Stomach (tissue), 8 donors: ENCODE measurements at regions not wholly inside any gene's neighbourhood (a gene's known extent, or its start where the extent isn't known, plus 50 kb on each side); places are given as distances from the start of the nearest gene placed in this dataset.
"Not testable (repeated sequence)": the region's sequence is repeated elsewhere in the genome, so short reads cannot be mapped to it uniquely, and the experiment has no call there.

Source experiments
- DNase-seq, 2 donors: peaks; one replicate each; pipeline versions ENCODE4 v3.0.0 to v3.0.0-alpha.2; 2013 to 2019
- H3K27ac ChIP-seq, 5 donors: fragments of 200-600 bp in 4 of 5; sonication (generic) in 4 of 5; one replicate each; pipeline ENCODE4 v1.5.1; 2013 to 2019; ENCODE audit warnings: mild to moderate bottlenecking in 1 of 5, moderate library complexity in 1 of 5
- H3K27me3 ChIP-seq, 3 donors: fragments of 200-600 bp; sonication (generic); one replicate each; pipeline ENCODE4 v1.5.1; 2017 to 2019; ENCODE audit warnings: mixed run types in 1 of 3
- H3K36me3 ChIP-seq, 4 donors: fragments of 200-600 bp; sonication (generic); 1 replicate in 3 of 4; 2 replicates in 1 of 4; pipeline ENCODE4 v1.5.1; 2016 to 2019
- H3K4me1 ChIP-seq, 4 donors: fragments of 200-600 bp; sonication (generic); one replicate each; pipeline ENCODE4 v1.5.1; 2016 to 2019
- H3K4me3 ChIP-seq, 4 donors: fragments of 200-600 bp; sonication (generic) in 3 of 4; one replicate each; pipeline ENCODE4 v1.5.1; 2016 to 2019; ENCODE audit warnings: mild to moderate bottlenecking in 1 of 4
- H3K9me3 ChIP-seq, 4 donors: fragments of 200-600 bp; sonication (generic); one replicate each; pipeline ENCODE4 v1.5.1; 2016 to 2019
- CTCF ChIP-seq, 7 experiments: fragments of 450-650 bp in 4 of 7; fragments of 200-600 bp in 3 of 7; sonication (generic) in 3 of 7; IDR thresholded peaks; one replicate each; pipeline ENCODE4 v1.5.1; 2016 to 2019; ENCODE audit warnings: antibody characterized with exemption in 7 of 7, control low read depth in 2 of 7, mild to moderate bottlenecking in 1 of 7
- EP300 ChIP-seq: sonication (generic); formaldehyde crosslinking; IDR thresholded peaks from one replicate; pipeline ENCODE4 v1.6.1; 2017; ENCODE audit warnings: antibody characterized with exemption
- POLR2A ChIP-seq, 4 donors: fragments of 450-650 bp; IDR thresholded peaks; one replicate each; pipeline ENCODE4 v1.6.1; 2016; ENCODE audit warnings: antibody characterized with exemption in 4 of 4, control low read depth in 2 of 4, mild to moderate bottlenecking in 1 of 4, moderate library complexity in 1 of 4
- POLR2AphosphoS5 ChIP-seq, 3 donors: sonication (generic); formaldehyde crosslinking; IDR thresholded peaks; one replicate each; pipeline ENCODE4 v1.6.1; 2016; ENCODE audit warnings: antibody characterized with exemption in 3 of 3
- WGBS, 5 donors: extraction: QIAGEN DNeasy Blood & Tissue Kit in 3 of 5; methylation state at CpG; one replicate each; pipeline versions ENCODE4 v1.1.5 to v1.1.7; 2013 to 2018; 5-methylcytosine and 5-hydroxymethylcytosine counted together
- intact Hi-C: fragments of 100-400 bp; cut with DNase I; formaldehyde crosslinking; loops from one replicate; pipeline ENCODE4 v1.15.1; 2023; ENCODE audit warnings: low total_unique reads
- donor health status: healthy with polysubstance abuse.
- donor health status: Bipolar disorder and iron deficiency.
- donor health status: healthy.

DNA sequence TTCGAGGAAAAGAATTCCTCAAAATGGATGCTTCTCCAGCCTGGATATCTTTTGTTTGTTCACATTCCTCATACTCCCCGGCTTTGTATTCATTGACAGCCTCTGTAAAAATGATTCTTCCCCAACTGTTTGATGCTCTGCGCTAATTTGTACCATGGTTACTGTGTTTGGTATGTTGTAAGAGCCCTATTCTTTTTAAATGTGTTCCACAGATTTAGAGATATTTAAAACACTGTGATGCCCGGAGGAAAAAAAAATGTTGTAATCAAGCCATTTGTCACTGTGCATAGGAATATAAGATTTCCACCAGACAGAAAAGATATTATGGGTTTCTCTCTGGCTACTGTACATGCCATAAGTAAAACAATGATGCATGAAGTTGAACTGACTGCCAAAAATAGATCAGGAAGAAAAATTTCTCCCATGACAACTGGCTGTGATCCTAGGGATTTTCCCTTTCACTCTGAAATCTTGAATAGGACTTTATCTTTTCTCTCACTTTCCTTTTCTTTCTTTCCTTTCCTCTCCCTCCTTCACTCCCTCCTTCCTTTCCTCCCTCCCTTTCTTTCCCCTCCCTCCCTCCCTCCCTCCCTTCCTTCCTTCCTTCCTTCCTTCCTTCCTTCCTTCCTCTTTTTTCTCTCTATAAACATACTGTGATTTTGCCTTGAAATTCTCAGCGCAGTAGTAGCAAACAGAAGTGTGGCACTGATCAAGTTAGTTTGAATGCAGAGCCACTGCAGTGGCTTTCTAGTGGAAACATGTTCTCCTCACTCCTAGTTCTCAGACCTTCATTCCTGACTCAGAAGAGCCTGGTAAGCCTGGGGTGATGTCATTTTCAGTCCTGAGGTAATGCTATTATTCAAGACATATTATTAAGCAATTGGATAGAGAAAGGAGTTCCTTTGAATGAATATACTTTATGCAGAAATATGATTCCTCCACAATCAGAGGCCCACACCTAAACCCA, 254.9 kb upstream of the TBL1XR1 start:
- peaks cover 0 to 54% (median 18%) of the 10 kb centered on the region in 4 donors for H3K4me1 ChIP-seq
- intact Hi-C loops: no loop called here
- no peaks in the 10 kb centered on the region for H3K36me3 ChIP-seq
- TF ChIP-seq POLR2AphosphoS5 (IDR thresholded peaks at IDR 0.05) (peak in 1 of 3 donors; percentile 43), CTCF (IDR thresholded peaks at IDR 0.05) (no peak)
- DNase-seq: peak in 1 of 2 donors; percentile 67
- WGBS, 5 donors: 24 to 37% (median 34%) methylated on average over 5 of the region's 5 CpGs
- no peaks in the 10 kb centered on the region for H3K27me3 ChIP-seq
- peaks cover 0 to 1% (median under 1%) of the 10 kb centered on the region in 4 donors for H3K9me3 ChIP-seq
- H3K4me3 ChIP-seq: no peak overlapping the region
- peak overlapping the region in 4 of 5 donors; percentile 38 to 72 (median 65) for H3K27ac ChIP-seq

- intact Hi-C loops: no loop called here
- WGBS, 5 donors: 86 to 95% (median 92%) methylated on average over 6 of the region's 6 CpGs
- Histone ChIP-seq H3K27me3 (no peaks in the 10 kb centered on the region), H3K4me1 (peaks cover 0 to 50% (median 16%) of the 10 kb centered on the region in 4 donors), H3K27ac (peak overlapping the region in 4 of 5 donors; percentile 4 to 72 (median 65)), H3K36me3 (no peaks in the 10 kb centered on the region), H3K4me3 (no peak overlapping the region), H3K9me3 (peaks cover 0 to 9% (median 5%) of the 10 kb centered on the region in 4 donors)
- no peak for TF ChIP-seq EP300
- no peak for TF ChIP-seq CTCF (IDR thresholded peaks at IDR 0.05)
- no peak for TF ChIP-seq POLR2A (IDR thresholded peaks at IDR 0.05)
- TF ChIP-seq POLR2AphosphoS5 (IDR thresholded peaks at IDR 0.05): no peak
- no peak for DNase-seq
Measured at GRCh38 chr3:177452831-177453450, 255.7 kb upstream of the TBL1XR1 start.

DNA sequence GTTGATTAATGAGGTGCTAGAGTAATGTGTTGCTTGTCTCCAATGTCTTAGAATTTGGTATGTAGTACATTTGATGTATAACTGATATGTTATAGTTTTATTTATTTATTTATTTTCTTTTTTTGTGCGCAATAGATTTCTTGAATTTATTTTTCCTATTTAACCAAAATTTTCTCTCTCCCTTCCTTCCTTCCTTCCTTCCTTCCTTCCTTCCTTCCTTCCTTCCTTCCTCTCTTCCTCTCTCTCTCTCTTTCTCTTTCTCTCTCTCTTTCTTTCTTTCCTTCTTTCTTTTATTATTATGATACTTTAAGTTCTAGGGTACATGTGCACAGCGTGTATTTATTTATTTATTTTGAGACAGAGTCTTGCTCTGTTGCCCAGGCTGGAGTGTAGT, 256.2 kb upstream of the TBL1XR1 start:
- no peak for TF ChIP-seq POLR2AphosphoS5 (IDR thresholded peaks at IDR 0.05)
- no peak for TF ChIP-seq POLR2A (IDR thresholded peaks at IDR 0.05)
- TF ChIP-seq EP300: no peak
- no peak for TF ChIP-seq CTCF (IDR thresholded peaks at IDR 0.05)
- H3K4me1 ChIP-seq: peaks cover 0 to 45% (median 14%) of the 10 kb centered on the region in 4 donors

DNA sequence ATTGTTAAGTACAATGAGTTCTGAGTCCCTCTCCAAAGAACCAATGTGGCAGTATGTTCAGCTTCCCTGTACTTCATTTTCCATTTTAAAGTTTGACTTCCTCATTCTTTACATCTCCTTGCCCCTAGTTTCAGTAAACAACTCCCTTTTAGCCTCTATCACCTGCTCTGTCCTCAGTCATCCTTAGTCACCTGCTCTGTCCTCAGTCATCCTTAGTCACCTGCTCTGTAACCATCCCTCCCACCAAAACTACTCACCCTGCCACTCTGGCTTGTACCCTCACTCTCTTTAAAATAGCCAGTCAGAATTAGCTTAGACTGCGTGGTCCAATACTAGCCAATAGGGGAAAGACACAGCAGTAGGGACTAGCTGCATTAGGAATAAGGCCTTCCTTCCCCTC, 259.9 kb upstream of the TBL1XR1 start:
- intact Hi-C loops, H3K27ac ChIP-seq: not testable (repeated sequence)
- 94 to 100% (median 100%) methylated on average over 1 of the region's 1 CpG for WGBS, 5 donors

More for the DNA sequence above, 256.2 kb upstream of the TBL1XR1 start:
- DNase-seq: no peak
- Histone ChIP-seq H3K9me3 (peaks cover 0 to 13% (median 5%) of the 10 kb centered on the region in 4 donors), H3K36me3 (no peaks in the 10 kb centered on the region), H3K27ac (peak overlapping the region in 1 of 5 donors; percentile 72), H3K4me3 (no peak overlapping the region), H3K27me3 (no peaks in the 10 kb centered on the region)
- intact Hi-C loops: no loop called here
- whole genome bisulfite sequencing, 5 donors: 94 to 99% (median 98%) methylated on average over 2 of the region's 2 CpGs

More for the DNA sequence above, 259.9 kb upstream of the TBL1XR1 start:
- not testable (repeated sequence) for H3K27me3 ChIP-seq, H3K36me3 ChIP-seq, H3K4me3 ChIP-seq, DNase-seq
- H3K9me3 ChIP-seq: peaks cover 0 to 13% (median 5%) of the 10 kb centered on the region in 4 donors
- peaks cover 0 to 21% (median 15%) of the 10 kb centered on the region in 4 donors for H3K4me1 ChIP-seq
